CD4-positive, alpha-beta T cell treated with Interleukin-15 for 1 hour (primary cell): ENCODE measurements at regions not wholly inside any gene's neighbourhood (a gene's known extent, or its start where the extent isn't known, plus 50 kb on each side); places are given as distances from the start of the nearest gene placed in this dataset.

Experiments
- DNase-seq: peaks from one replicate; pipeline ENCODE4 v3.0.0-alpha.2; 2020

GRCh38 chr2:104179644-104180043 lies 674.3 kb upstream of the POU3F3 start:
- DNase-seq, result no peak

- DNase-seq, result no peak
These were observed 653.3 kb upstream of the POU3F3 start for GRCh38 chr2:104200533-104201168.

- DNase-seq, result no peak
These were observed 640.2 kb upstream of the POU3F3 start for GRCh38 chr2:104213758-104214157.

- no peak for DNase-seq
These were observed 638.4 kb upstream of the POU3F3 start for GRCh38 chr2:104215269-104216161.

- DNase-seq, result no peak
These were observed 620.3 kb upstream of the POU3F3 start for GRCh38 chr2:104233591-104233990.

GRCh38 chr2:104236491-104236890 lies 617.4 kb upstream of the POU3F3 start:
- DNase-seq, result no peak

GRCh38 chr2:104240984-104241383 lies 612.9 kb upstream of the POU3F3 start:
- DNase-seq, result no peak

GRCh38 chr2:104249629-104250028 lies 604.3 kb upstream of the POU3F3 start:
- no peak for DNase-seq

GRCh38 chr2:104250635-104251034 lies 603.3 kb upstream of the POU3F3 start:
- DNase-seq, result no peak

GRCh38 chr2:104254017-104254416 lies 599.9 kb upstream of the POU3F3 start:
- no peak for DNase-seq

- no peak for DNase-seq
These were observed 591.2 kb upstream of the POU3F3 start for GRCh38 chr2:104262714-104263113.

- no peak for DNase-seq
These were observed 574.3 kb upstream of the POU3F3 start for GRCh38 chr2:104279646-104280045.

GRCh38 chr2:104280216-104280615 lies 573.7 kb upstream of the POU3F3 start:
- DNase-seq, result no peak

- DNase-seq, result no peak
These were observed 567.1 kb upstream of the POU3F3 start for GRCh38 chr2:104286841-104287240.

- DNase-seq, result no peak
These were observed 564.0 kb upstream of the POU3F3 start for GRCh38 chr2:104289651-104290565.

GRCh38 chr2:104290566-104290891 lies 563.4 kb upstream of the POU3F3 start:
- DNase-seq, result no peak

GRCh38 chr2:104312684-104313083 lies 541.2 kb upstream of the POU3F3 start:
- no peak for DNase-seq

GRCh38 chr2:104318001-104318665 lies 535.8 kb upstream of the POU3F3 start:
- no peak for DNase-seq

GRCh38 chr2:104321116-104321795 lies 532.7 kb upstream of the POU3F3 start:
- DNase-seq, result no peak

GRCh38 chr2:104321796-104322349 lies 532.0 kb upstream of the POU3F3 start:
- DNase-seq, result no peak

GRCh38 chr2:104332731-104333130 lies 521.2 kb upstream of the POU3F3 start:
- DNase-seq, result no peak

- DNase-seq, result no peak
These were observed 516.0 kb upstream of the POU3F3 start for GRCh38 chr2:104337869-104338268.
